ENCODE measurements at regions not wholly inside any gene's neighbourhood (a gene's known extent, or its start where the extent isn't known, plus 50 kb on each side); places are given as distances from the start of the nearest gene placed in this dataset.
A peak's percentile ranks its signal among the peaks of the same experiment; 100 is the strongest.
"Not testable (repeated sequence)": the region's sequence is repeated elsewhere in the genome, so short reads cannot be mapped to it uniquely, and the experiment has no call there.

DNA sequence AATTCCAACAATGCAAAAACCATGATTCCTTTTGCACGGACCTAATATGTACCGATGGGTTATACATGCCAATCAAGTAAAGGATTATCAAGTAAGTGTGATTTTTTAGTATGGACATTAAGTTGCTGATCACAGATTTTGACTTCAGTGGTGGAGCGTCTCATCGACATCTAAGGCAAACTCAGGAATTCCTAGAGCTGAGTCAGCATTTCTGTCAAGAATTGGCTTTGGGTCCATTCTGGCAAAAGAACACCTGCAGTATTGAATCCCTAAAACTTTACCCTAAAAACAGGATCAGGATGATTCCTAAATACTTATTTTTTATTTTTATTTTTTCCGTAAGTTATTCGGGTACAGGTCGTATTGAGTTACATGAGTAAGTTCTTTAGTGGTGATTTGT, 83.6 kb downstream of the HPGD start:
- DNase-seq = no peak

GRCh38 chr4:174437749-174438148, 84.5 kb downstream of the HPGD start:
- no peak for DNase-seq

- peak; percentile 55 for DNase-seq
Measured at GRCh38 chr4:174437324-174437723, 85.0 kb downstream of the HPGD start.

- DNase-seq = no peak
Measured at GRCh38 chr4:174436377-174436776, 85.9 kb downstream of the HPGD start.

- DNase-seq = no peak
Measured at GRCh38 chr4:174435974-174436373, 86.3 kb downstream of the HPGD start.

GRCh38 chr4:174434455-174434854, 87.8 kb downstream of the HPGD start:
- DNase-seq = no peak

- no peak for DNase-seq
Measured at GRCh38 chr4:174430576-174430975, 91.7 kb downstream of the HPGD start.

- peak; percentile 82 for DNase-seq
Measured at GRCh38 chr4:174429701-174430410, 92.4 kb downstream of the HPGD start.

- no peak for DNase-seq
Measured at GRCh38 chr4:174427571-174428140, 94.6 kb downstream of the HPGD start.

DNA sequence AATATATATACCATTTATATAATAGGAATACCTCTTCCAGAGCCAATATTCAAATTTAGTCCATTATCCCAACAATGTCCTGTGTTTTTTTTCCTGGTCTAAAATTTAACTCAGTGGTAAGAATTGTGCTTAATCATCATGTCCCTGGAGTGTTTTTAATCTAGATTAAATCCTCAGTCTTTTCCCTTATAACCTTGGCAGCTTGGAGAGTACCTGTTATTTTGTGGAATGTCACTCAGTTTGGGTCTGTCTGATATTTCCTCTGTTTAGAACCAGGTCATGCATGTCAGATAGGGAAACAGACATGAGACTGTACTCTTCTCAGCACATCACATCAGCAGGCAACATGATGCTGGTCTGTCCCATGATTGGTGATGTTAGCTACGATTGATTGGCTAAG, 96.6 kb downstream of the HPGD start:
- DNase-seq = no peak

DNA sequence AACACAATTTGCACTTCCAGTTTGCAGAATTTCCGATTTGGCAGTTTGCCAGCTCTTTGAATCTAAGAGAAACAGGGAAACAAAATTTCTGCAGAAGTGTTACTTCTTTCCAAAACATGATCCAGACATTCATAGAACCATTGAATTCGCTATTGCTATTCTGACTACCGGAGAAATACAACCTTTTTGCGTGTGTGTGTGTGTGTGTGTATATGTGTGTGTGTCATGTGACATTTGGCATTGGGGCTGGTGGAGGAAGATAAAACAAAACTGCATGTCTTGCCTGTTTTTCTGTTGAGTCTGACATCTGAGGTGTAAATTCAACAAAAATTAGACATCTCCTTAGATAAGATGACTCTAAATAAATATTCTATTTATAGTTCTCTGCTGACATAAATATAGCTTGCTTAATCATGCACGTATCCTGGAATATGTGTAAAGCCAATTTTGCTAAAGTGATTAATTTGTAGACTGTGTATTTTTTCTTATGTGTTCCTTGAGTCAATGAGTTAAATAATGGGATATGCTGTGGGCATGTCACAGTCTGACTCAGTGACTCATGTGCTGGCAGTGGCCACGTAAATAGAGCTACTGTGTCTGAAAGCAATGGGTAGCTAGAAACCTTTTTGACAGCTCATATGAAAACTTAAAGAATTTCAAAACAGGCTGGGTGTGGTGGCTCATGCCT, 98.9 kb downstream of the HPGD start:
- peak; percentile 84 for DNase-seq

GRCh38 chr4:174422893-174423256, 99.4 kb downstream of the HPGD start:
- no peak for DNase-seq

DNA sequence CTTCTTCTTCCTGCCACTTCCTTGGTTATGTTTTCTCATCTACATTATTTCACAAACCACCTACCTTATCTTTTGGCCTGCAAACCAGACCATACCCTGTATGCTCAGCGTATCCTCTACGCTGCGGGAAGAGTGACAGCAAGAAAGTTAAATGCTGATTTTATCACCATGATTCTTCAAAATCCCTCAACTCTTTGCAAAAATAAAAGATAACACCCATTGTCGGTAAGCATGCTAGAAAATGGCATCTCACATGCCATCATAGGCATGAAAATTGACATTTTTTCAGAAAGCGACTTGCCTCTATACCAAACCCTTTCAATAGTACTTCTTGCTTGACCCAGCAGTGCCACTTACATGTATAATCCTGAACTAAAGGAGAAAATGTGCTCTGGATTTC, 102.0 kb downstream of the HPGD start:
- no peak for DNase-seq

GRCh38 chr4:174418640-174419212, 103.6 kb downstream of the HPGD start:
- no peak for DNase-seq

DNA sequence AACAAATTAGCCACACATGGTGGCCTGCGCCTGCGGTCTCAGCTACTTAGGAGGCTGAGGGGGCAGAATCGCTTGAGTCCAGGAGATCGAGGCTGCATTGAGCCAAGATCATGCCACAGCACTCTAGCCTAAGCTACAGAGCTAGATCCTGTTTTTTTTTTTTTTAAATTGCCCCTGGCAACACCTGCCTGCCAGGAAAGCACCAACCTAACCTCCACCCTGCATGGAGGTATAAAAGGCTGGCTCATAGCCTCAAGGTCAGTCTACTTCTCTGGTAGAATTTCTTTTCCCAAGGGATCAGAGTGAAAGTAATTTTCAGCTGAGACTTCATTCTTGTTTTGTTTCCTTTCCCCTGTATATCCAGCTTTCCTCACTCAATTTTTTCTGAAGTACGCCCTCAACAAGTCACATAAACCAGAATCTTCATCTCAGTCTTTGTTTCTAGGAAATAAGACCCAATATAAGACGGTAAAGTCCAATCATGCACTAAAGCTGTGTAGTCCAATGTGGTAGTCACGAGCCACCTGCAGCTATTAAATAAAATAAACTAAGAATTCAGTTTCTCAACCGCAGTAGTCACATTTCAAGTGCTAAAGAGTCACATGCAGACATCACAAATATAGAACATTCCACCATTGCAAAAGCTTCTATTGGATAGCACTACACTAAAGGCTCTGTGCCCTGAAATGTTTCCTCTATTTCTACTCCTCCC, 113.3 kb downstream of the HPGD start:
- no peak for DNase-seq

GRCh38 chr4:174406383-174406782, 115.9 kb downstream of the HPGD start:
- no peak for DNase-seq

GRCh38 chr4:174405923-174406322, 116.4 kb downstream of the HPGD start:
- no peak for DNase-seq

DNA sequence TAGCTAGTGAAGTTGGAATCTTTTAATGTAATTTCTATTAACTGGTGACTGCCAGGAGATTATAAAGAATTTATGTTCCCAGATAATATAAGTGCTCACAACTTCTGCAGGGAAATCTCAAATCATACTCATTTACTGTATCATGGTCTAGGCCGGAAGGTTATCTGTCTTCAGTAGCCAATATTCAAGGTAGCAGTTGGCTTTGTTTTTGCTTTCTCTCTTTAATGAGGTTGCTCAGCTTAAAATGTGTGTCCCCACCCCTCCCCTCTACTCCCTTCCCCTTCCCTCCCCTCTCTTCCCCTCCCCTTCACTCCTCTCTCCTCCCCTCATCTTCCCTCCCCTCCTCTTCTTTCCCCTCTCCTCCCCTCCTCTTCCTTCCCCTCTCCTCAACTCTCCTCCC, 117.6 kb downstream of the HPGD start:
- no peak for DNase-seq

GRCh38 chr4:174403177-174403543, 119.1 kb downstream of the HPGD start:
- DNase-seq = no peak

DNA sequence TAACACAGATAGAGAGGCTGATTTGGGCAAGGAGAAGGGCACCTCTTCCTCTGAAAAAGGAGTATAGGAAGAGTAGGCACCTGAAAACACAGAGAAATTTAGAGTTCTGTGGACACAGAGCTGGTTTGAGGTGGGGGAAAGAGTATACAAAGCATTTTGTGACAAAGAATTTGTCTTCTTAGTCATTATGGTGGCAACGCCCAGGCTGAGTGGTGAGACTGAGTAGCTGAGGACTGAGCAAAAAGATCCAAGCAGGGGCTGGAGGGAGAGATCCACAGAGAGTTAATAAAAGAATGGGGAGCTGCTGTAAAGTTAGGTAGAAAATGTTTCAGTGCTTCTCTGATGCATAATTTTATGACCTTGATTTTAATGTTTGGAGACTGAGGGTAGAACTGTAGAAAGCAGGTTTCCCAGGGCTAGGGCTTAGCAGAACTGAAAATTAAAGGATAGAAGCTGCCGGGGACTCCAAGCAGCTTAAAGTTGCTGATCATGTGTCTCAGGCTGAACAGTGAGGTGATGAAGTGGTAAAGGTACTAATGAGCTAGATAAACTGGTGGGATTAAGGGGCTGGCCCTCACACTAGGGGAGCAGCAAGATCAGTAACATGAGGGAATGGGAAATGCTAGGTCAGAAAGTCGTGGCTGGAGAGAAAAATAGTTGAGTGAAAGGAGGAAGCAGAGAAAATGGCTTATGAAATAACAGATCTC, 118.9 kb downstream of the CEP44 start:
- DNase-seq = no peak

- DNase-seq = peak; percentile 82
Measured at GRCh38 chr4:174401471-174402130, 117.9 kb downstream of the CEP44 start.

DNA sequence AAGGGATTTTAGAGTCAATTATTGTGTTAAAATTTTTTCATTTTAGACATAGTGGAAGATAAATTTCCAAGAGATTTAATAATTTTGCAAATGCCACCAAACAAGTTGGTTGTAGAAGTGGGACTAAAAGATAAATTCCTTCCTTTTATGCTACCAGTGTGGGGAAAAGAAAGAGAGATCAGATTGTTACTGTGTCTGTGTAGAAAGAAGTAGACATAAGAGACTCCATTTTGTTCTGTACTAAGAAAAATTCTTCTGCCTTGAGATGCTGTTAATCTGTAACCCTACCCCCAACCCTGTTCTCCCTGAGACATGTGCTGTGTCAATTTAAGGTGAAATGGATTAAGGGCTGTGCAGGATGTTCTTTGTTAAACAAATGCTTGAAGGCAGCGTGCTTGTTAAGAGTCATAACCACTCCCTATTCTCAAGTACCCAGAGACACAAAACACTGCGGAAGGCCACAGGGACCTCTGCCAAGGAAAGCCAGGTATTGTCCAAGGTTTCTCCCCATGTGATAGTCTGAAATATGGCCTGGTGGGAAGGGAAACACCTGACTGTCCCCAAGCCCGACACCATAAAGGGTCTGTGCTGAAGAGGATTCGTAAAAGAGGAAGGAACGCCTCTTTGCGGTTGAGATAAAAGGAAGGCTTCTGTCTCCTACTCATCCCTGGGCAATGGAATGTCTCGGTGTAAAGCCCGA, 117.0 kb downstream of the CEP44 start:
- not testable (repeated sequence) for DNase-seq
